ENCODE measurements at regions not wholly inside any gene's neighbourhood (a gene's known extent, or its start where the extent isn't known, plus 50 kb on each side); places are given as distances from the start of the nearest gene placed in this dataset.

GRCh38 chr15:85307687-85308045 lies 72.7 kb upstream of the AKAP13 start:
- no peak for DNase-seq (ENCODE audit: low spot score)

GRCh38 chr15:85311647-85312046 lies 68.8 kb upstream of the AKAP13 start:
- no peak for DNase-seq (ENCODE audit: low spot score)

- DNase-seq (ENCODE audit: low spot score): peak; percentile 53
These were observed 67.9 kb upstream of the AKAP13 start for GRCh38 chr15:85312486-85312885.

- no peak for DNase-seq (ENCODE audit: low spot score)
These were observed 67.5 kb upstream of the AKAP13 start for GRCh38 chr15:85312929-85313331.

- no peak for DNase-seq (ENCODE audit: low spot score)
These were observed 67.1 kb upstream of the AKAP13 start for GRCh38 chr15:85313339-85313738.

GRCh38 chr15:85314146-85314545 lies 66.3 kb upstream of the AKAP13 start:
- DNase-seq (ENCODE audit: low spot score): no peak

- DNase-seq (ENCODE audit: low spot score): no peak
These were observed 65.8 kb upstream of the AKAP13 start for GRCh38 chr15:85314633-85315032.

GRCh38 chr15:85316244-85316934 lies 64.0 kb upstream of the AKAP13 start:
- peak; percentile 76 for DNase-seq (ENCODE audit: low spot score)

- DNase-seq (ENCODE audit: low spot score): peak; percentile 67
These were observed 62.2 kb upstream of the AKAP13 start for GRCh38 chr15:85318048-85318731.

GRCh38 chr15:85318732-85319076 lies 61.7 kb upstream of the AKAP13 start:
- no peak for DNase-seq (ENCODE audit: low spot score)

GRCh38 chr15:85324202-85324601 lies 56.2 kb upstream of the AKAP13 start:
- no peak for DNase-seq (ENCODE audit: low spot score)

GRCh38 chr15:85325834-85326233 lies 54.6 kb upstream of the AKAP13 start:
- DNase-seq (ENCODE audit: low spot score): no peak

GRCh38 chr15:85326291-85326690 lies 54.1 kb upstream of the AKAP13 start:
- DNase-seq (ENCODE audit: low spot score): no peak

GRCh38 chr15:85327820-85328219 lies 52.6 kb upstream of the AKAP13 start:
- no peak for DNase-seq (ENCODE audit: low spot score)

GRCh38 chr15:85329561-85330422 lies 50.6 kb upstream of the AKAP13 start:
- peak; percentile 46 for DNase-seq (ENCODE audit: low spot score)

Measured in CD4-positive, alpha-beta T cell treated with Interleukin-2 at 100 ng/mL for 4 hours (primary cell).